PFSK-1 (cell line): ENCODE measurements at regions not wholly inside any gene's neighbourhood (a gene's known extent, or its start where the extent isn't known, plus 50 kb on each side); places are given as distances from the start of the nearest gene placed in this dataset.

Experiments
- POLR2AphosphoS5 ChIP-seq: IDR thresholded peaks from 2 replicates; pipeline ENCODE4 v1.6.1; 2012; ENCODE audit warnings: low read depth, mild to moderate bottlenecking, control low read depth, low read length, moderate library complexity
- TAF1 ChIP-seq: IDR thresholded peaks from 2 replicates; pipeline ENCODE4 v1.6.1; 2012; ENCODE audit warnings: low read length, control low read depth, borderline replicate concordance; ENCODE audit not compliant: insufficient read depth

GRCh38 chr9:115764645-115765044 is 388.9 kb upstream of the PAPPA start:
- TF ChIP-seq TAF1 (no peak), POLR2AphosphoS5 (no peak)
